ENCODE measurements at regions not wholly inside any gene's neighbourhood (a gene's known extent, or its start where the extent isn't known, plus 50 kb on each side); places are given as distances from the start of the nearest gene placed in this dataset.

DNA sequence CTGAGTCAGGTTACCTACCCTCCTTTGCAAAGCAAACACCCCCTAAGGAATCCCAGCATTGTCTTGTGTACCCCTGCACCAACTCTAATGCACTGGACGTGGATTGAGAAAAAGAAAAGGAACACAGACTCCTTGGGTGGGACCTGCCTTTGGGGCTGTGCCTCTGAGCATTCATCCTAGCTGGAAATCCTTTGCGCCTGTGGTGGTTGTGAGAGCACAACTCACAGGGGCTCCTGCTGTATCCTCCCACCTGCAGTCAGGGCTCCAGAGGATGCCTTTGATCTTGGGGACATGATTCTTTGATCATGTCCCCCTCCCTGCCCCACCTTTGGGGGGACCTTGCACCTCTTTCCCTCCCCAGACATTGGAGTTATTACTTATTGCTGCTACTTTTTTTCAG lies 338.5 kb downstream of the GADD45G start:
- TF ChIP-seq POLR2AphosphoS5 (IDR thresholded peaks at IDR 0.05; ENCODE audit: borderline replicate concordance, low read depth, low read length) (no peak), EZH2 (IDR thresholded peaks at IDR 0.05) (no peak)
